ENCODE measurements at regions not wholly inside any gene's neighbourhood (a gene's known extent, or its start where the extent isn't known, plus 50 kb on each side); places are given as distances from the start of the nearest gene placed in this dataset.

- no peak for DNase-seq
Observed at GRCh38 chr13:30151388-30151787, 156.0 kb downstream of the KATNAL1 start.

DNA sequence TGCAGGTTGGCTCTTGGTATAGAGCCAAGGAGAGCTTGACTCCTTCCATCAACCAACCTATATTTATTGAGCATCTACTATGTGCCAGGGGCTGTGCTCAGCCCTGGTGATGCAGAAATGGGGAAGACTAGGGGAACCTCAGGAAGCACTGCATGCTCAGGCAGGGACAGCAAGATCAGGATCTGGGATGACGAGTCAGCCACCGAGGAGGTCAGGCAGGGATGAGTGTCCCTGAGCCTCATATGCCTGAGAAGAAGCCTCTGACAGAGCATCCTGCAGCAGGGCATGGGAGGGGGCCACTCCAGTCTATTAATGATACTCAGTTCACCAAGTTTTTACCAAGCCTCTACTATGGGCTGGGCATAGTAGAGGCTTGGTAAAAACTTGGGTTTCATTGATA lies 158.1 kb downstream of the KATNAL1 start:
- DNase-seq = no peak

DNA sequence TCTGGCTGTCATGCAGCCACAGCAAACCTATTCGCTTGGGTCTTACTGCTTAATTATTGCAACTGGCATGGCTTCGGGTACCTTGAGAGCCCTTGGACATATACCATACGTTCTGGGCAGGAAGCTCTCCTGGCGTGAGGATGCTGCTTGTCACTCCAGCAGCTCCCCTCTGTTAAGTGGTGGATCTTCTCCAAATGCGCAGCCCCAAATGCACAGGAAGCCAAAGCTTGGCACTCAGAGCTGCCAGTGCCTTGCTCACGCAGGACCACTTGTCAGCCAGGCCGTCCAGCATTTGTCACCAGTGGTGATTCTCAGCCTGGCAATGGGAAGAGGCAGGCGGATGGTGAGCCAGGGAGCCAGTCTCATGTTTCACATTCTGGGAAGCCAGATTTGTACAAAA lies 158.6 kb downstream of the KATNAL1 start:
- DNase-seq = no peak

- no peak for DNase-seq
Observed at GRCh38 chr13:30148171-30148754, 159.1 kb downstream of the KATNAL1 start.

GRCh38 chr13:30147421-30147820 lies 159.9 kb downstream of the KATNAL1 start:
- no peak for DNase-seq

DNA sequence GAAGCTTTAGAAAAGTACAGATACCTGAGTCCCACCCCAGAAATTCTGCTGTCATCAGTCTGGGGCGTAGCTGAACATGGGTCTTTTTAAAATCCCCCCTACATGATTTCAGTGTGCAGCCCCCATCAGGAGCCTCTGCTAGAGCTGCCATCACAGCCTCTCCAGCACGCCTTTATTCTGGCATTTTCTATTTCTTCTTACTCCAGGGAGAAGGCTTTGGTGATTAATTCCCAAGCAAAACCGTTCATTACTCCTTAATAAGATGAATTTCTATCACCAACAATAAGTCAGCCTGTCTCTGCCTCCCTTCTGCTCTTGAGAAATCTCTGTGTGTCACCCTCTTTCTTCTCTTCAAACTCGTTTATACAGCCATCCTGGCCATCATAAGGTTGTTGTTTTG lies 160.3 kb downstream of the KATNAL1 start:
- no peak for DNase-seq

GRCh38 chr13:30145709-30146367 lies 161.5 kb downstream of the KATNAL1 start:
- no peak for DNase-seq

- no peak for DNase-seq
Observed at GRCh38 chr13:30143666-30144400, 163.5 kb downstream of the KATNAL1 start.

DNA sequence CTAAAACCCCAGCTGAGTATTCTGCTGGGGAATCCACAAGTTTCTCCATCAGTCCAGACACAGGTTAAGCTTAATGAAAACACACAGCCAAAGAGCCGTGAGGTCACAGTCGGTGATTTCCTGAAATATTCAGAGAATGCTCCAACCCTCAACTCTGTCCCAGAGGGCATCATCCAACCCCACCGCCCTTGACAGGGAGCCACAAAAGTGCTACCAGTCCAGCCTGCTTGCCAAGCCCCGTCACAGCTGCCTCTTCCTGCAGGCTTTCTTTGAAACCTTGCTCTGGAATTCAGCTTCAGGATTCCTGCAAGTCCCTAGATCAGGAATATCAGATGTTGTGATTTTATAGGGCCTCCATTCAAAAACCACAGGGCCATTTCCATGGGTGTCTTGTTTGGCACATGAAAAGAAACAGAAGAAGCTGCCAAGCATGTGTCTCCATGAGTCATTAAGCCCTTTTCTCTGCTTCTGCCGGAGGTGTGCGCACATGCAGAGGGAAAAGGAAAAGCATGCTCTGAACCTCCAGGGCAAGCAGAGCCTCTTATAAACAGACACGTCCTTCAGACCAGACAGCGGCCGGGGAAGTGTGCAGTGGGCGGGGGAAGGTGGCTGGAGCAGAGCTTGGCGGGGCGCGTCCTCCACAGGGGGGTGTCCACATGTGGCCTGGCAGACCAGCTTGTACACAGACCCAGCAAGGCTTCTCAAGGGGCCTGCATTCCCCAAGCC lies 164.7 kb downstream of the KATNAL1 start:
- DNase-seq = no peak

- no peak for DNase-seq
Observed at GRCh38 chr13:30141775-30142485, 165.4 kb downstream of the KATNAL1 start.

DNA sequence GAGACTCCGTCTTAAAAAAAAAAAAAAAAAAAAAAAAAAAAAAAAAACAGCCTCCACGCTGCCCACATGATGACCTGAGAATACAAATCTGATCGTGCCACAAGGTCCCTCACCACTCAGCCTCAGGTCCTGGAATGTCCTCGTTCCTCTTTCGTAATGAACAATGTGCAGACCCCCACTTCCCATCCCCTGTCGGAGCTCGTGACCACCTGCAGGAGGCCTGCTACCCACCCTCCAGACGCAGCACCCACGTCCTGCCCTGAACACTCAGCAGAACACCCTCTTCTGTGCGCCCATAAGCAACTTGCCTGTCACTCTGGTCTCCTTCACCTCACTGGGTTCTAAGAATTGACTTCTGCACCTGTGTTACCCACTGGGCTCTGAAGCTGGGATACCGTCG lies 166.4 kb downstream of the KATNAL1 start:
- no peak for DNase-seq

DNA sequence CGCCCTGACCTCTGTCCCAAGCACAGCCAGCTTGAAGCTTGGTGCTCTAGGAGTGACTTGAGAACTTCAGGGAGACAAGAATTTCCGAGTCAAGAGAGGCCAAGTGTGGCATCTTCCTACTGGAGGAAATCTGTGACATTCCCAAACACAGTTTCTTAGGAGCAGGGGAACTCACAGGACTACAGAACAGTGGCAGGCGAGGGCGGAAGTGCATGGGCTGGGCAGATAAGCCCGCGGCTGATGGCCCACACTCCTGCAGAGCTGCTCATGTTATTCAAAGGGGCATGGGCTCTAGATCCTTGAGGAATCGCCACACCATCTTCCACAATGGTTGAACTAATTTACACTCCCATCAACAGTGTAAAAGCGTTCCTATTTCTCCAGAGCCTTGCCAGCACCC lies 168.8 kb downstream of the KATNAL1 start:
- DNase-seq = no peak

- DNase-seq = no peak
Observed at GRCh38 chr13:30135868-30136267, 171.5 kb downstream of the KATNAL1 start.

- DNase-seq = no peak
Observed at GRCh38 chr13:30135351-30135750, 172.0 kb downstream of the KATNAL1 start.

- no peak for DNase-seq
Observed at GRCh38 chr13:30134578-30134977, 172.8 kb downstream of the KATNAL1 start.

DNA sequence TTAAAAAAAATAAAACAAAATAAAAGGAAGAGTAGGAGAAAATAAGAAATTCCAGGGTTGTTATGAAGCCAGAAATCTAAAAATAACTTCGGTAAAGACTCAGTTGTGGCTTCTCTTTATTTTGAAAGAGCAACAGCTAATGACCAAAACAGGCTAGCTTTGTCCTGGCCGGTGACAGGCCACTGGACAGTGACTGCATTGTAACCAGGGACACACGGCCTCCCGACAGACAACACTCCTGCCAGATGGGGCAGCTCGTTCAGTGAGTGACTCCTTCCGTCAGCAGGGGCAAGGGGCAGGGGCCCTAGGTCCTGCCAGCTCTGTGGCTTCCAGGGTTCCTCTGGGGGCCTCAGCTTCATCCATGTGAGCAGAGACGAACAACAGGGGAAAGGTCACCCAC lies 173.4 kb downstream of the KATNAL1 start:
- no peak for DNase-seq

DNA sequence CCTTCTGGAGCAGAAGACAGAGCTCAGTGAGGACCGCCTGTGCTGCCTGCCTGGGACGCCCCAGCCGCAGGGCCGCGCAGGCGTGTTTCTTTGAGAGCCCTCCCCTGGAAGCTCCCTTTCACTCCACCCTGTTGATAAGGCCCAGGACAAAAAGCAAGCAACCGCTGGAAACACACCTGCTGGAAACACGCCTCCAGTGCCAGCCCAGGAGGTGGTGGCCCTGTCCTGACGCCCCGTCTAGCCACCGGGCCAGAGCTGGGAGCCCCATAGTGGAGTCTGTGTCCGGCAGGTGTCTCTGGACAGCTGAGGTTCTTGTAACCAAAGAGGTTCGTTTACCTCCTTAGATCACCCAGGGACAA lies 173.8 kb downstream of the KATNAL1 start:
- no peak for DNase-seq

DNA sequence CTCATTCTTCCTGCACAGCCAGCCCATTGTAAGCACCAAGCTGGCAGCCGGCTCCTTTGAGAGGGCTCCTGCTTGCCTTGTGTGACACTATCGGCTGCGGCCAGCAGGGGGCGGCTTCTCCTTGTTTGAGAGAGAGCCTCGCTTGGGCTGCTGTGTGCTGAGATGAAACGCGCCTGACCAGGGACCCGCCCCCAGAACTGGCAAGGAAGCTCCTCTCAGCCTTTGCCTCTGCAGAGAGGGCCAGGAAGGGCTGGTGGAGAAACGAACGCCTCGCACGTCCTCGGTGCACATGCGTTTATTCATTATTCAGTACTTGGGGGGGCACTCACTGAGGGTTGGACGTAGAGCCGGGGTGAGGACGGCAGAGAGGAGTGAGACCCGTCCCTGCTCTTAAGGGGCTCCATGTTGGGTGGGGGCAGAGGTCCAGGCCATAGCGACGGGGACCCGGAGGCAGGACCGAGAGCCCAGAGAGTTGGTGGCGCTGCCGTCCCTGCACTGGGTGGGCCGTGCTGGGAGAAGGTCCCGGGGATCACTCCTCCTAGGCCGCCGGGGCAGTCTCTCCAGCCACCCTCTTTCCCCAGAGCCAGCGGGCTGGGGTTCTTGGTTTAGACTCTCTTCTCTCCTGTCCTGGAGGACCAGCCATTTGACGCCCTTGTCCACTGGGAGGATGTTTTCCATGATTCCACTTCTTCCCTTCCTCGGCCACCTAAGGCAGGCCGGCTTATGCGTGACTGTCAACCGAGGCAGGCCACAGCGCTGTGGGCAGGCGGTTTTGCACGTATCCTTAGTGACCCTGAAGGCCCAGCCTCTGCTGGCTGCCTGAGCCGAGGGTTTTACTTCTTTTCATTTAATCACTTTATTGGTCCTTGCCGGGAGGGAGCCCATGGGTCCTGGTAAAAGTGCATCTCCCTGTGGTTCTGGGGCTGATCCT lies 174.5 kb downstream of the KATNAL1 start:
- DNase-seq = peak; percentile 97

- DNase-seq = no peak
Observed at GRCh38 chr13:30129411-30129810, 177.9 kb downstream of the KATNAL1 start.

GRCh38 chr13:30128591-30128990 lies 178.8 kb downstream of the KATNAL1 start:
- no peak for DNase-seq

DNA sequence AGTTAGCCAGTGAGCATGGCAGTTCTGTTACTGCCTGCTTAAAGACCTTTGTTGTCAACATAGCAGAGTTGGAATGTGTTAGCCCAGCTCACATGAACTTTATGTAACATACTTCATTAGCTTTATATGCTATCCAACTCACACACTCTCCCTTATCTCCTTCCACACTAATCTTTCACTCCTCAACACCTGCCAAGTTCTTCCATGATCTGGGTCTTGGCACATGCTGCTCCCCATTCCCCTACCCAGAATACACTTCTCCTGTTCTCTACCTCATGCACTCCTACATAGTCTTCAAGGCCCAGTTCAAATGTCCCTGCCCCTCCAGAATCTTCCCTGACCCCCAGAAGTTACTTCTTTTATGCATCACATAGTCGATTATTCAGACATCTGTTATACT lies 179.3 kb downstream of the KATNAL1 start:
- DNase-seq = no peak

GRCh38 chr13:30126903-30127428 lies 180.4 kb downstream of the KATNAL1 start:
- DNase-seq = no peak

Data from NCI-H748 treated with DMSO at 0.1 percent for 48 hours (cell line).